NCI-H1417 (cell line): ENCODE measurements at regions not wholly inside any gene's neighbourhood (a gene's known extent, or its start where the extent isn't known, plus 50 kb on each side); places are given as distances from the start of the nearest gene placed in this dataset.
"Not testable (repeated sequence)": the region's sequence is repeated elsewhere in the genome, so short reads cannot be mapped to it uniquely, and the experiment has no call there.

Experiments used
- DNase-seq, 3 experiments: peaks; one replicate each; lab custom pipeline; 2025; lab: John Stamatoyannopoulos, UW

DNA sequence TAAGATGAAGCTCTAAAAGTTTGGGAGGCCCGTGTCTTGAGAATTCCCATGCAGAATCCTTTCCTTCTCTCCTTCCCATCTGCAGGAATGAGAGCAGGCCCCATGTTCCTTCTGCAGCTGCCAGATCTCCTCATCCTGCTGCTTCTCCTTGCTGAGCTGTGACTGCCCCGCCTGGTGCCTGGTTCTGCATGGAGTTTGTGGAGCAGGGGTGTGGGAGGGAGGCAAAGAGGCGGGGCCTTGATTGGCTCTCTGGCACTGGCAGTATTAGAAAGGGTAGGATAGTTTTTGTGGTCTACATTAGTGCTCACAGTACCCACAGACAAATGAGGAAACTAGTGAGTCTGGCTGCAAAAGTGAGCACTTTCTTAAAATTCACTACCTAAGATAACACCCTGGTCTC is 91.1 kb upstream of the CLPB start:
- no peak for DNase-seq

- no peak for DNase-seq
These were observed 90.4 kb upstream of the CLPB start for GRCh38 chr11:72524711-72525110.

- no peak for DNase-seq
These were observed 89.7 kb upstream of the CLPB start for GRCh38 chr11:72523991-72524390.

DNA sequence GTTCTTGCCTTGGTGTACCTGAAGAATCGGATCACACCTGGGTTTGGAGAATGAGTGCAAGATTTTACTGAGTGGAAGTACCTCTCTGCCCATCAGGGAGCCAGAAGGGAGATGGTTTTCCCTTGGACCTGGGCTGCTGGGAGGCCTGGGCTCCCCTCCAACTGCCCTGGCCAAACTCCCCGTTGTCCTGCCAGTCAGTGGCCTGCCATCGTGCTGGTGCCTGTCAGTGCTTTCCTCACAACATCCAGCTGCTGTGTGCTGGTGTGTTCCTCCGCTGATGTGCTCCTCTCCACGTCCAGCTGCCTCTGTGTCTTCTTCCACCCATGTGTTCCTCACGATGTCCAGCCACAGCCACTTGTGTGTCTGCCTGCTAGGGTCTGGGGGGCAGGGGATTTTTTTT is 87.9 kb upstream of the CLPB start:
- no peak for DNase-seq

GRCh38 chr11:72521664-72522063 is 87.3 kb upstream of the CLPB start:
- DNase-seq = no peak

DNA sequence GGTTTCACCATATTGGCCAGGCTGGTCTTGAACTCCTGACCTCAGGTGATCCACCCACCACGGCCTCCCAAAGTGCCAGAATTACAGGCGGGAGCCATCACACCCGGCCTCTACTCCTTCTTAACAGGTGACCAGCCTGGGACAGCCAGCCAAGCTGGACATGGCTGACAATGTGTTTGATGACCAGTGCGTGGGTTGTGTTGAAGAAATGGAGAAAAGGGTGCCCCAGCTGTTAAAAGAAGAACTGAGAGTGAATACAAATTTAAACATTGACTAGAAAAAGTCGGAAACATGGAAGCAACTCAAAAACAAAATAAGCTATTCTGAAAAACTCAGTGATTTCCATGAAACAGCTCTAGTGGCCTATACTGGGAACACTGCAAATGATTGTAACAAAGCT is 86.5 kb upstream of the CLPB start:
- DNase-seq = no peak

DNA sequence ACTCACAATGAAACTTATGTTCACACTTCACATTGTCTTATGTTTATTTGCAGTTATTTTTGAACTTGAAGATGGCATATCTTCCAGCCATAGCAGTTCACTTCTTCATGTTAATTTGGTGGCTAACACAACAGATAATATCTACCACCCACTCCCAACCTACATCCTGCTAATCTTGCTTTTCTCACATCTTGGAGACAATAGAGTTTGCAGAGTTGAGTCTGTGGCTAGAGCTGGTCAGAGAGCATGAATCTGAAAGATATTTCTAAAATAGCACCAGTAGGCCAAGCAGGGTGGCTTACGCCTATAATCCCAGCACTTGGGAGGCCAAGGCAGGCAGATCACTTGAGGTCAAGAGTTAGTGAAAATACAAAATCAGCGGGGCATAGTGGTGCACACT is 85.6 kb upstream of the CLPB start:
- DNase-seq = not testable (repeated sequence)

- no peak for DNase-seq
These were observed 85.0 kb upstream of the CLPB start for GRCh38 chr11:72519220-72519881.

GRCh38 chr11:72514331-72514730 is 80.0 kb upstream of the CLPB start:
- no peak for DNase-seq

DNA sequence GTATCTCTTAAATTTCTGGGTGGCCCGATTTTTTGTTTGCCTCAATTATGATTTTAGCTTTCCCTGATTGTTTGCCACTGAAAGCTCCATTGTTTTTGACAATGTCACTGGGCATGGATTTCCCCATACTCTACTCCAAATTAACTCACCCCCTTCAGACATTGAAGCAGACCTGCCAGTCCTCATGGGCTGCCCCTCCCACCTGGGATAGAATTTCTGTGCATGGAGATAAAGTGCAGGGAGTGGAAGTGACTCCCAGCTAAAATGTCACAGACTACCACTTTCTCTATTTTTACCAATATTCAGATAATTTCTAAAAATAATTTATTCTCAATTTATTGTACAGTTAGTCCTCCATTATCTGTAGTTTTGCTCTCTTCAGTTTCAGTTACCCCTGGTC is 79.1 kb upstream of the CLPB start:
- peak in 1 of 3 experiments; percentile 60 for DNase-seq

GRCh38 chr11:72512956-72513355 is 78.6 kb upstream of the CLPB start:
- DNase-seq = peak in 1 of 3 experiments; percentile 60

DNA sequence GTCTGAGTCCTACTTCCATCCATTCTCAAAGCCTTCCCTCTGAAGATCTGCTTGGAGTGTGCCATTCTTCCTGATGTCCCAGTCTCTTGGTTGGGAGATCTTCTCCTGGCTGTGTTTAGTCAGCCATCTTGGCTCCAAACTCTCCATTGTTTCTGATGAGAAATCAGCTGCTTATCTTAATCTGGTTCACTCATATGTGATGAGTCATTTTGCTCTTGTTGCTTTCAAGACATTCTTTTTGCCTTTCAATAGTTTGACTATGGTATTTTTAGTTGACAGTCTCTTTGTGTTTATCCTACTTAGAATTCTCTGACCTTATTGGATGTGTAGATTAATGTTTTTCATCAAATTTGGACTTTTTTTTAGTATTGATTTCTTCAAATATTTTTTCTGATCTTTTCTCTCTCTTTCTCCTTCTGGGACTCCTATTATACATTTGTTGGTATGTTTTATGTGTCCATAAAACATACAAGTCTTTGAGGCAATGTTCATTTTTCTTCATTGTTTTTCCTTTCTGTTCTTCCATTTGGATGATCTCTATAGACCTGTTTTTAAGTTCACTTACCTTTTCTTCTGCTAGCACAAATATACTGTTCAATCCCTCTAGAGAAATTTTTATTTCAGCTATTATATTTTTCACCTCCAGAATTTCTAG is 77.2 kb upstream of the CLPB start:
- DNase-seq = no peak

- DNase-seq = no peak
These were observed 72.7 kb upstream of the CLPB start for GRCh38 chr11:72507050-72507449.

- DNase-seq = peak in 1 of 3 experiments; percentile 41
These were observed 63.4 kb upstream of the CLPB start for GRCh38 chr11:72497731-72498130.

DNA sequence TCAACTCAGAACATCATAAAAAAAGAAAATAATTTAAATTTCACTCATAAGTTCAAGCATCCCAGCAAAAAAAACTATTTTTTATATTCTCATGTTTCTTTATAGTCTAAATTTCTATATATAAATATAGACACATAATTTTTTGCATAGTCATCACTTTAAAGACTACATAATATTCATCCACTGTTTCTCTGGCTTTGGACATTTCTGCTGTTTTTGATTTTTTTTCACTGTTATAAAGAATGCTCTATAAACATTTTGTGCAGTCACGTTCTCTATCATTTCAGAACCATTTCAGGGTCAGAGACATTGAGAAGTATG is 59.7 kb upstream of the CLPB start:
- DNase-seq = no peak

GRCh38 chr11:72493426-72494108 is 59.2 kb upstream of the CLPB start:
- no peak for DNase-seq

DNA sequence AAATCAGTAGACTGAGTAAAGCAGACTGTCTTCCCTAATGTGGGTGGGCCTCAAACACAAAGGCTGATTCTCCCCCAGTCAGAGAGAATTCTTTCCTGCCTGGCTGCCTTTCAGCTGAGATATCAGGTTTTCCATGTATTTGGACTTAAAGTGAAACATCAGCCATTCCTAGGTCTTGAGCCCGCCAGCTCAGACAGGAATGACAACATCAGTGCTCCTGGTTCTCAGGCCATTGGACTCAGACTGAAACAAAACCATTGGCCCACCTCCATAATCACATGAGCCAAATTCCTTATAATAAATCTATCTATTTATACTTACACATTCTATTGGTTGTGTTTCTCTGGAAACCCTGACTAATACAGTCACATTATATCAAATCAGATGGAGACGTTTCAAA is 56.7 kb upstream of the CLPB start:
- DNase-seq = no peak
